ENCODE measurements at regions not wholly inside any gene's neighbourhood (a gene's known extent, or its start where the extent isn't known, plus 50 kb on each side); places are given as distances from the start of the nearest gene placed in this dataset.

- in situ Hi-C loops (cut with MboI; ENCODE audit: low sequenced_read_pairs, unreplicated experiment), result no loop called here
- DNase-seq (ENCODE audit: low spot score), result no peak
- no peak for TF ChIP-seq CTCF (IDR thresholded peaks at IDR 0.05; ENCODE audit: borderline replicate concordance, control extremely low read depth, extremely low read depth, insufficient read depth, missing control alignments)
Measured at GRCh38 chr13:106042996-106043581, 492.4 kb downstream of the EFNB2 start.

- no peak for TF ChIP-seq CTCF (IDR thresholded peaks at IDR 0.05; ENCODE audit: borderline replicate concordance, control extremely low read depth, extremely low read depth, insufficient read depth, missing control alignments)
- in situ Hi-C loops (cut with MboI; ENCODE audit: low sequenced_read_pairs, unreplicated experiment), result no loop called here
- no peak for DNase-seq (ENCODE audit: low spot score)
Measured at GRCh38 chr13:106041445-106041844, 494.0 kb downstream of the EFNB2 start.

- DNase-seq (ENCODE audit: low spot score), result no peak
- no peak for TF ChIP-seq CTCF (IDR thresholded peaks at IDR 0.05; ENCODE audit: borderline replicate concordance, control extremely low read depth, extremely low read depth, insufficient read depth, missing control alignments)
- in situ Hi-C loops (cut with MboI; ENCODE audit: low sequenced_read_pairs, unreplicated experiment), result no loop called here
Measured at GRCh38 chr13:106038752-106039151, 496.7 kb downstream of the EFNB2 start.

GRCh38 chr13:106036870-106037269 lies 498.6 kb downstream of the EFNB2 start:
- TF ChIP-seq CTCF (IDR thresholded peaks at IDR 0.05; ENCODE audit: borderline replicate concordance, control extremely low read depth, extremely low read depth, insufficient read depth, missing control alignments), result no peak
- in situ Hi-C loops (cut with MboI; ENCODE audit: low sequenced_read_pairs, unreplicated experiment), result no loop called here
- no peak for DNase-seq (ENCODE audit: low spot score)

GRCh38 chr13:106034201-106034600 lies 501.3 kb downstream of the EFNB2 start:
- no peak for DNase-seq (ENCODE audit: low spot score)
- no peak for TF ChIP-seq CTCF (IDR thresholded peaks at IDR 0.05; ENCODE audit: borderline replicate concordance, control extremely low read depth, extremely low read depth, insufficient read depth, missing control alignments)
- in situ Hi-C loops (cut with MboI; ENCODE audit: low sequenced_read_pairs, unreplicated experiment), result no loop called here

- DNase-seq (ENCODE audit: low spot score), result no peak
- TF ChIP-seq CTCF (IDR thresholded peaks at IDR 0.05; ENCODE audit: borderline replicate concordance, control extremely low read depth, extremely low read depth, insufficient read depth, missing control alignments), result no peak
- in situ Hi-C loops (cut with MboI; ENCODE audit: low sequenced_read_pairs, unreplicated experiment), result no loop called here
Measured at GRCh38 chr13:106033659-106034058, 501.8 kb downstream of the EFNB2 start.

All from GM13976 (cell line).